ENCODE measurements at regions not wholly inside any gene's neighbourhood (a gene's known extent, or its start where the extent isn't known, plus 50 kb on each side); places are given as distances from the start of the nearest gene placed in this dataset.

DNA sequence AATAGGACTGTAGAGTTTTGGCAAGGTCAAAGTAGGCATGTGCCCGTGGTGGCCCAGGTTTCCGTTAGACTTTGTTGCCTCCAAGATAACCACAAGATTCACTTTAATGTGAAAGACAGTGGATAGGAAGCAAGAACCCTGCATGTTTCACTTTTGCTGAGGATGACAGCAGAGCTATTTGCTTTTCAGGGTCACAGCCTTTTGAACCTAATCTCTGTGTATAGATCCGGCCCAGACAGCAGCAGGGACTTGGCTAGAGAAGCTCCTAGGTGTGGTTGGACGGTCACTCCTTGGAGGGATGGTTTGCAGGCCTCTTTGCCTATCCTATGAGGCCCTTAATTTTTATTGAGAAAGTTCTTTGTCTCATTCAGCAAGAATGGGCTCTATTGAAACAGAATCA, 538.8 kb downstream of the HACE1 start:
- no peak for DNase-seq (ENCODE audit: low read depth)

DNA sequence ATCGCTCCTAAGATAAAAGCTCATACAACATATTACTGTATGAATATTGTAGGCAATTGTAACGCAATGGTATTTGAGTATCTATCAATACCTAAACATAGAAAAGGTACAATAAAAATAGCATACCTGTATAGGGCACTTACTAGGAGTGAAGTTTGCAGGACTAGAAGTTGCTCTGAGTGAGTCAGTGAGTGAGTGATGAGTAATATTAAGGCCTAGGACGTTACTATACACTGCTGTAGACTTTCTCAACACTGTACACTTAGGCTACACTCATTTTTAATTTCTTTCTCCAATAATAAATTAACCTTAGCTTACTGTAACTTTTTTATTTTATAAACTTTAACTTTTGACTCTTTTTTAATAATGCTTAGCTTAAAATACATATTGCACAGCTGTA, 546.9 kb downstream of the HACE1 start:
- no peak for DNase-seq (ENCODE audit: low read depth)

DNA sequence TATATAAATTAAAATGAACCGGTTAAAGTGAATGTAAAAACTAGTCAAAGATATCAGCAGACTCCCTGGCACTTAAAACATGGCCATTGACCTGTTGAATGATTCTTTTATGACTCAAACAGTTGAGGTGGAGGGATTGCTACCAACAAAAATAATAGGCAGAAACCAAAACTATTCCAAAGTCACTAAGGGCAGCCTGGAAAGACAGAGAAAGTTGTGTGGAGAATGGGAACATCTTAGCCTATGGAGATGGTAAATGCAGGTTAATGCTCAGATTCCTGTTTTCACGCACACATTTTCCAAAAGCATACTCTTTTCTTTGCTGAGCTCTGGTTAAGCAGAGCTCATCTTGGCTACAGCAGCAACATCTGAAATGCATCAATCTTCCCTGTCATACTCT, 553.5 kb downstream of the HACE1 start:
- DNase-seq (ENCODE audit: low read depth): no peak

DNA sequence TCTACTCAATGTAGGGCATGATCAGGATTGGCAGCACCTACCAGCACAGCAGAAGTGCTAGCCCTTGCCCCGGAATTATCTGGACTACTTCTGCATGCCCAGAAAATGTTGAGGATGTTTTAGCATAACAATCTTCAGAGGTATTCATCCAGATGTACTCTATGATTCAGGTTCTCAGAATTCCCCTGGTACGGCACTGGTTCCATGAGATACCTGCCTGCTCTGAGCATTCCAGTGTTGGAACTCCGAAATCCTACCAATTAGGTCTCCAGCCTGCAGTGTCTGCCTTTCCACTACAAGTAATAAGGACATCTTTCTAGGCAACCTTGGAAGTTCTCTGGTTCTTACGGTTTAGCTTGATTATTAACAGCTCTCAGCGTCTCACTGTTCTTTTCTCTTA, 554.5 kb downstream of the HACE1 start:
- DNase-seq (ENCODE audit: low read depth): no peak

GRCh38 chr6:104301951-104302350, 557.8 kb downstream of the HACE1 start:
- DNase-seq (ENCODE audit: low read depth): no peak

GRCh38 chr6:104286641-104287040, 573.1 kb downstream of the HACE1 start:
- DNase-seq (ENCODE audit: low read depth): no peak

- no peak for DNase-seq (ENCODE audit: low read depth)
Observed at GRCh38 chr6:104284872-104285271, 574.8 kb downstream of the HACE1 start.

GRCh38 chr6:104282581-104282980, 577.1 kb downstream of the HACE1 start:
- no peak for DNase-seq (ENCODE audit: low read depth)

DNA sequence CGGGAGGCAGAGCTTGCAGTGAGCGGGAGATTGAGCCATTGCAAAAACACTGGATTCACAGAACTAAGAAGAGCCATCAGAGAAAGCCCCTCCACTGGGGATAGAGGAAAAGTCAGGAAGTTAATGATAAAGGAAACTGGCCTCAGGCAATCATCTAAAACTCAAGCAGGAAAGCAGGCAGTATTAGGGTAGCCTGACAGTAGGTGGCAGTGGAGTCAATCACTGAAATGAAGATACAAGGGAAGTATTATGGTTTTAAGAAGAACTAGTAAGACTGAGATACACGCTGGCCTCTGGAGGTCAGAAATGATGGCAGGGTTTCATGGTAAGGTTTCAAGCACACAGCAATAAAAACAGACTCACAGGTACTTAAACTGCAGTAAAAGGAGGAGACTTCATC, 578.3 kb downstream of the HACE1 start:
- no peak for DNase-seq (ENCODE audit: low read depth)

GRCh38 chr6:104268389-104268788, 591.3 kb downstream of the HACE1 start:
- no peak for DNase-seq (ENCODE audit: low read depth)

- no peak for DNase-seq (ENCODE audit: low read depth)
Observed at GRCh38 chr6:104266922-104267321, 592.8 kb downstream of the HACE1 start.

DNA sequence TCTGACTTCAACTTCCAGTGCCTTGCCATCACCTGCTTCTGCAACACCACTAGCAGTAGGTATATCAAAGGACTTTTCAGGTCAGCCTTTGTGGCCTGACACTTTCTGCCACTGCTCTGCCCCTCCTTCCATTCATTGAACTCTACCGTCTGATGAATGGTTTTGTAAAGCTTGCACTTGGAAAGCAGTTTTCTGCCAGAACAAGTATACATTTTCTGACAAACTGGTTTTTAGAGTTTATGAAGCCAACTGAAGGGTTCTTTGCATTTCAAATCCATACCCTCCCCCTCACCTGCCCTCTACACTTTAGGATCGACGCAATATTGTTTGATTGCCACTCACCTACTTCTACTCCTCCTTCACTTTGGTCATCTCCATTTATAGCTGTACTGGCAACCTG, 603.1 kb downstream of the HACE1 start:
- DNase-seq (ENCODE audit: low read depth): no peak

- DNase-seq (ENCODE audit: low read depth): no peak
Observed at GRCh38 chr6:104253236-104253635, 606.5 kb downstream of the HACE1 start.

DNA sequence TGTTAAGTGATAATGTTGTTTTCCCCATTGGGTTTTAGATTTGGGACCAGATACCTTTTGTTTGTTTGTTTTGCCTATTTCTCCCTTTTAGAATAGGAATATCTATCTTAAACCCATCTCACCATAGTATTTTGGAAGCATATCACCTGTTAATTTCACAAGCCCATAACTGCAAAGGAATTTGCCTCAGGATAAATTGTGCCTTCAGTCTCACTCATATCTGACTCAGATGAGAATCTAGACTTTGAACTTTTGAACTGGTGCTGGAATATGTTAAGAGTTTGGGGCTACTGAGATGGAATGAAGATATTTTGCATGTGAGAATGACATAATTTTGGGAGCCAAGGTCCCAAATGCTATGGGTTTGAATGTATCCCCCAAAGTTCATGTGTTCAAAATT, 607.4 kb downstream of the HACE1 start:
- DNase-seq (ENCODE audit: low read depth): no peak

DNA sequence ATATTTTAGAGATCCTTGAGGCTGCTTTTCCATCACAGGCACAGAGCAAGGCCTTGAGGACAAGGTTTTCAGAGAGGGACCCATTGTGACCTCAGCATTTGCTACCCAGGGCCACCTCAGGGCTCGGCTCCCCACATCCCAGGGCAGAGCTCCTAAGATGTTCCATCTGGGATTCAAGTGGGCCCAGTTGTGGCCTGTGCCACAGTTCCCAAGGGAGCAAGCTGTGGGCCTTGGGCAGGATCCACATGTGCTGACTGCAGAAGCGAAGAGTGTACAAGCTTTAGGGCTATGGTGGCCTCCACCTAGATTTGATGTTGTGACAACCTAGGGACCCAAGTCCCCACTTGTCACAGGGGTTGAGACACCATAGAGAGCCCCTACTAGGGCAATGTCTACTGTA, 608.1 kb downstream of the HACE1 start:
- DNase-seq (ENCODE audit: low read depth): no peak

DNA sequence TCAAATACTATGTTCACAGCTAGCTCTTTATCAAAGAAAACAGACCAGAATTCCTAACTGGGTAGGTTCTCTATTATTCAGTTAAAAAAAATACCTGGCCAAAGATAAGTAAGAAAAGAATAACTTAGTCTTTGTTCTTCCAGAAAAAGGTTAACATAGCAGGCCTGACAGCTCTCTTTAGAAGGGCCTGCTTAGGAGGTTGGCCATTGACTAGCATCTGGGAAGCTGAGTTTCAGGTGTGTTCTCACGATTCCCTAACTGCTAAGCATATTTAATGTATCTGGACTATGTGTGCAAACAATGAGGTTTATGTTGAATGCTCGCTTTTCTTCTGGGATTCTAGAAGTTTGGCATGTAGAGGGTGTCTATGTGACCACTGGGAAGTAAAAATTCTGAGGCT, 618.9 kb downstream of the HACE1 start:
- no peak for DNase-seq (ENCODE audit: low read depth)

GRCh38 chr6:104239971-104240370, 619.7 kb downstream of the HACE1 start:
- no peak for DNase-seq (ENCODE audit: low read depth)

DNA sequence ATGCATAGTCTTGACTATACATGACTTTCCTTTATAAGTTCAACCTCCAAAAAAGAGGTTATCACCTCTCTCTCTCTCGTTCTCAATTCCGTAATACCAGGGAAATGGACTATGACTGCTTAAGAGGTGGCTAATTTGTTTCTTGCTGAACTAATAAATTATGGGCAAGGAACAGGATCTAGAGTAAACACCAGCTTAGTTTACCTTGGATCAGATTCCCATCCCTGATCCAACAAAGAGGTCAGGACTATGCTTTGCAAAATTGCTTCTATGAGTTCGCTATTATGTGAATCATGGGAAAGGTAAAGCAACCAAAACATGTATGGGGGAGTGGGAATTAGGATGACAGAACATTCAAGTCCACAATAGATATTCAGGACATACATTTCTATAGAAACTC, 630.7 kb downstream of the HACE1 start:
- DNase-seq (ENCODE audit: low read depth): no peak

DNA sequence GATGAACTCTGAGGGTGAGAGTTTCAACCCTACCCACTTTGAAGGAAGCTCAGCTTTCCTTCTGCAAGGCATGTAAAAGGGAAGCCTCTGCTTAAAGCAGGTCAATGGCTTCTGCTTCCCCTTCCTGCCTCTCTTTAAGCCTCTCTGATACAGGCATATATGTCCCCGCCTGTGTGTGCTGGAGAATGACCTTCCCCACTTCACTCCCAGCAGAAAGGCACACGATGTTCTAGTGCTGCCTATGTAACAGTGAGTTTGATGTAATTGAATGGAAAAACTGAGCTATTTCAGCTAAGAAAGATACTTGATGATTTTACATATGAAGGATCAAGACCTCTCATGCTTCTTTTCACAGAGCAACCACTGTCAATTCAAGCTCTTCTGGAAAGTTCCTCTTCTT, 632.2 kb downstream of the HACE1 start:
- no peak for DNase-seq (ENCODE audit: low read depth)

DNA sequence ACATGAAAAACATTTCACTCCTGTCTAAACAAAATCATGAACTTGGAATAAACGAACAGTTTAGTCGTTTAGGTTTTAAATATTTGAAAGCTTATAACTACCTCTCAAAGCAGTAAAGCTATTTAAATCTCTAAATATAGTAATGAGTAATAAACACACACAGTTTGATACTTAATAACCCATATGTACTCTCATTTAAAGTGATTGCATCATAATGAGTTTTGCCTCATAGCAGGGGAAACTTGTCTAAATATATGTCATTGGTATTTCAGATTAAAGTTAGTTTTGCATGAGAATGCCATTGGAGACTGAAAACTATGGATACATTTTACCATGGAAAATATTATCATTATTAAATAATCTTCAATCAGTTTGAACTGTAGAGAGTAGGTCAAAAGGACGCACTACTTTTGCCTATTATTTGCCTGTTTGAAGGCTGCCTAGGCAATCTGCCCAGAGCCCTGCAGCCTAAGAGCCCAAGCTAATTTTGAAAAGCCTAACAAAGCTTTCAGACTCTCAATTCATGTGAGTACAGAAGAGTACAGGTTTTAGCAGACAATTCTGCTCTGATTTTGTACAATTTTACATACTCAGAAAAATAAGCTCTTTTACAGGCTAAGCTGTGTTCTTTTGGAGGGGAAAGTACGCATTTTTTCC, 632.8 kb downstream of the HACE1 start:
- DNase-seq (ENCODE audit: low read depth): no peak

DNA sequence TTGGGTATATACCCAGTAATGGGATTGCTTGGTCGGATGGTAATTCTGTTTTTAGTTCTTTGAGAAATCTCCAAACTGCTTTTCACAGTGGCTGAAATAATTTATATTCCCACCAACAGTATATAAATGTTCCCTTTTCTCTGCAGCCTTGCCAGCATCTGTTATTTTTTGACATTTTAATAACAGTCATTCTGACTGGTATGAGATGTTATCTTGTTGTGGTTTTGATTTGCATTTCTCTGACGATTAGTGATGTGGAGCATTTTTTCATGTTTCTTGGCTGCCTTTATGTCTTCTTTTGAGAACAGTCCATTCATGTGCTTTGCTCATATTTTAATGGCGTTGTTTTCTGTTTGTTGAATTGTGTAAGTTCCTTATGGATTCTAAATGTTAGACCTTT, 641.6 kb downstream of the HACE1 start:
- no peak for DNase-seq (ENCODE audit: low read depth)

GRCh38 chr6:104214901-104215300, 644.8 kb downstream of the HACE1 start:
- DNase-seq (ENCODE audit: low read depth): no peak

GRCh38 chr6:104212977-104213668, 646.6 kb downstream of the HACE1 start:
- no peak for DNase-seq (ENCODE audit: low read depth)

DNA sequence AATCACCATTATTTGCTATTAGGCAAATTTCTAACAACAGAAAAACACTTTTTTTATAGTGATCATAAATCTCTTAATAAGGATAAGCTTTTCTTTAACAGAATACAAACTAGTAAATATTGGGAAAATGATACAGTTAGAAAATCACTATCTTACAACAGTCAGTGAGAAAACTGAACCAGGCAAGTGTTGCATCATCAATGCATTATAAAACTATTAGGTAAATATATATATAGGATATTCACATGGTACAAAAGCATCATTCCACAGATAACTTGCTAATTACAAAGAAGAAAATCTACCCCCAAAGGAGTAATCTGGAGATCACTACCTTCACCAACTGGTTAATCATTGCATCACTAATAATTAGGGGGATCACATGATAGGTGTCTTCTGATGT, 652.1 kb downstream of the HACE1 start:
- DNase-seq (ENCODE audit: low read depth): no peak

Measured in activated T-cell treated with anti-CD3 and anti-CD28 coated beads for 1 hour (primary cell).